ENCODE measurements at regions not wholly inside any gene's neighbourhood (a gene's known extent, or its start where the extent isn't known, plus 50 kb on each side); places are given as distances from the start of the nearest gene placed in this dataset.
A peak's percentile ranks its signal among the peaks of the same experiment; 100 is the strongest.
"Not testable (repeated sequence)": the region's sequence is repeated elsewhere in the genome, so short reads cannot be mapped to it uniquely, and the experiment has no call there.

- DNase-seq (ENCODE audit: low read depth): no peak
Measured at GRCh38 chr10:65348637-65349036, 1577.2 kb upstream of the LRRTM3 start.

- no peak for DNase-seq (ENCODE audit: low read depth)
Measured at GRCh38 chr10:65350611-65351010, 1575.2 kb upstream of the LRRTM3 start.

GRCh38 chr10:65355141-65355680, 1570.6 kb upstream of the LRRTM3 start:
- DNase-seq (ENCODE audit: low read depth): no peak

GRCh38 chr10:65358565-65358964, 1567.3 kb upstream of the LRRTM3 start:
- DNase-seq (ENCODE audit: low read depth): no peak

- DNase-seq (ENCODE audit: low read depth): no peak
Measured at GRCh38 chr10:65360497-65360896, 1565.3 kb upstream of the LRRTM3 start.

- no peak for DNase-seq (ENCODE audit: low read depth)
Measured at GRCh38 chr10:65365878-65366277, 1560.0 kb upstream of the LRRTM3 start.

GRCh38 chr10:65367706-65368105, 1558.1 kb upstream of the LRRTM3 start:
- DNase-seq (ENCODE audit: low read depth): no peak

- no peak for DNase-seq (ENCODE audit: low read depth)
Measured at GRCh38 chr10:65375528-65375927, 1550.3 kb upstream of the LRRTM3 start.

GRCh38 chr10:65377687-65378086, 1548.1 kb upstream of the LRRTM3 start:
- no peak for DNase-seq (ENCODE audit: low read depth)

GRCh38 chr10:65394502-65395297, 1531.1 kb upstream of the LRRTM3 start:
- peak; percentile 25 for DNase-seq (ENCODE audit: low read depth)

- DNase-seq (ENCODE audit: low read depth): no peak
Measured at GRCh38 chr10:65395631-65396030, 1530.2 kb upstream of the LRRTM3 start.

- DNase-seq (ENCODE audit: low read depth): no peak
Measured at GRCh38 chr10:65396997-65397396, 1528.8 kb upstream of the LRRTM3 start.

- no peak for DNase-seq (ENCODE audit: low read depth)
Measured at GRCh38 chr10:65408401-65408800, 1517.4 kb upstream of the LRRTM3 start.

GRCh38 chr10:65413001-65413400, 1512.8 kb upstream of the LRRTM3 start:
- no peak for DNase-seq (ENCODE audit: low read depth)

- no peak for DNase-seq (ENCODE audit: low read depth)
Measured at GRCh38 chr10:65415318-65415717, 1510.5 kb upstream of the LRRTM3 start.

- DNase-seq (ENCODE audit: low read depth): no peak
Measured at GRCh38 chr10:65416094-65416493, 1509.7 kb upstream of the LRRTM3 start.

- no peak for DNase-seq (ENCODE audit: low read depth)
Measured at GRCh38 chr10:65419629-65420028, 1506.2 kb upstream of the LRRTM3 start.

GRCh38 chr10:65423043-65423442, 1502.8 kb upstream of the LRRTM3 start:
- DNase-seq (ENCODE audit: low read depth): no peak

GRCh38 chr10:65429381-65429780, 1496.5 kb upstream of the LRRTM3 start:
- DNase-seq (ENCODE audit: low read depth): not testable (repeated sequence)

- no peak for DNase-seq (ENCODE audit: low read depth)
Measured at GRCh38 chr10:65430979-65431378, 1494.9 kb upstream of the LRRTM3 start.

GRCh38 chr10:65470986-65471385, 1454.8 kb upstream of the LRRTM3 start:
- no peak for DNase-seq (ENCODE audit: low read depth)

- no peak for DNase-seq (ENCODE audit: low read depth)
Measured at GRCh38 chr10:65482848-65483247, 1443.0 kb upstream of the LRRTM3 start.

GRCh38 chr10:65491799-65492198, 1434.0 kb upstream of the LRRTM3 start:
- DNase-seq (ENCODE audit: low read depth): no peak

- peak; percentile 59 for DNase-seq (ENCODE audit: low read depth)
Measured at GRCh38 chr10:65496541-65496940, 1429.3 kb upstream of the LRRTM3 start.

All from RPMI7951 (cell line).